ENCODE measurements at regions not wholly inside any gene's neighbourhood (a gene's known extent, or its start where the extent isn't known, plus 50 kb on each side); places are given as distances from the start of the nearest gene placed in this dataset.
A peak's percentile ranks its signal among the peaks of the same experiment; 100 is the strongest.
"Not testable (repeated sequence)": the region's sequence is repeated elsewhere in the genome, so short reads cannot be mapped to it uniquely, and the experiment has no call there.

DNA sequence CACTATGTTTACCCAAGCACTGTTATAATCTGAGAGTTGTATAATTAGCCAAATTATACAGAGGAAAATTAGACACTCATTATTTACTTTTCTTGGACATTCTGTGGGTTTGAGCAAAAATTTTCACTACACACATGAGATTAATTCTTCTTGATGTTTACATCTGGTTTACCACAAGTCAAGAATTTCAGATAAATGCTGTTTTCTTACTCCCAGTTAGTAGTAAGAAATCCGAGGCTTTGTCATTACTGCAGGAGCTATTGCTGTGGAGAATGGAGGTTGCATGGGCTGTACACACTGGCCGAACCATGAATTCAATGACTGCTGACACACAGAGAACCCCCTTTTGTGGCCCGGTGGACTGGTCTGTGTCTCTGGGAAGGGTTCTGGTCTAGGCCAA is 207.7 kb upstream of the CFAP20DC start:
- DNase-seq (ENCODE audit: low spot score), result no peak

GRCh38 chr3:59256230-59256629 is 206.4 kb upstream of the CFAP20DC start:
- DNase-seq (ENCODE audit: low spot score), result no peak

DNA sequence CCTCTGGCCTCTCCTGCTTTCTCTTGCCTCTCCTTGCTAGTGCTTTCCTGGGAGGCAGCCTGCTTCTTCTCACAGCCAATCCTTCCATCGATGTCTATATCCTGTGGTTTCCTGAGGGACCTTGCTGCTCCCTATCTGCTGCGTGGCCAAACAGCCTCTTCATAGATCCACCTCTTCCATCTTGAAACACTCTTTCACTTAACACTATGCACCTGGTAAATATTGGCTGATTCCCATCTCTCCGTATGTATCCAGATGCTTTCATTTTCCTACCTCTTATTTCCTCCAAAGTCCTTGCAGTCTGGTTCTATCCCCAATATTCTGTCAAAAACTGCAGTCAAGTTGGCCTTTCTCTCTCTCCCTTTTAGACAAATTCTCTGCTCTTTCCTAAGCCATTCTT is 205.2 kb upstream of the CFAP20DC start:
- no peak for DNase-seq (ENCODE audit: low spot score)

GRCh38 chr3:59254433-59254832 is 204.6 kb upstream of the CFAP20DC start:
- DNase-seq (ENCODE audit: low spot score), result no peak

- DNase-seq (ENCODE audit: low spot score), result no peak
Measured at GRCh38 chr3:59253523-59253922, 203.7 kb upstream of the CFAP20DC start.

GRCh38 chr3:59251869-59252268 is 202.0 kb upstream of the CFAP20DC start:
- DNase-seq (ENCODE audit: low spot score), result peak; percentile 52

DNA sequence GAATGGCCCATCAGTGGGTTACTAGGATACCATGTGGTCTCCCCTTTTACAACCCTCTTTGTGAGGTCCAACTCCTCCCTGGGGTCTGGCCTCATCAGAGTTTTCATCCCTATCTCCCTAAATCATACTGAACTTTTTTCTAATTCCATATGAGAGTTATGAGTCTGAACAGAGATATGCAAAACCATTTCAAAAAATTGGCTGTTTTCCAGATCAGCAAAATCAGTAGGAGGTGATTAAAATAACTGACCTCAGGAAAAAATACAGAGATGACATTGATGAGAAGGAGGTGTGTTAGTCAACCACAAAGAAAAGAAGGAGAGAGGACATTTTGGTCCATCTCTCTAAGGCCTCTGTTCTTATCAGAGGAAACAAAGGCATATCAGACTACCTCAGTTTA is 200.8 kb upstream of the CFAP20DC start:
- peak; percentile 21 for DNase-seq (ENCODE audit: low spot score)

- no peak for DNase-seq (ENCODE audit: low spot score)
Measured at GRCh38 chr3:59249698-59250361, 200.0 kb upstream of the CFAP20DC start.

- DNase-seq (ENCODE audit: low spot score), result no peak
Measured at GRCh38 chr3:59249004-59249403, 199.2 kb upstream of the CFAP20DC start.

GRCh38 chr3:59247402-59247841 is 197.6 kb upstream of the CFAP20DC start:
- DNase-seq (ENCODE audit: low spot score), result no peak

- no peak for DNase-seq (ENCODE audit: low spot score)
Measured at GRCh38 chr3:59246719-59247401, 197.0 kb upstream of the CFAP20DC start.

GRCh38 chr3:59245859-59246501 is 196.2 kb upstream of the CFAP20DC start:
- peak; percentile 43 for DNase-seq (ENCODE audit: low spot score)

- DNase-seq (ENCODE audit: low spot score), result peak; percentile 52
Measured at GRCh38 chr3:59245300-59245858, 195.6 kb upstream of the CFAP20DC start.

DNA sequence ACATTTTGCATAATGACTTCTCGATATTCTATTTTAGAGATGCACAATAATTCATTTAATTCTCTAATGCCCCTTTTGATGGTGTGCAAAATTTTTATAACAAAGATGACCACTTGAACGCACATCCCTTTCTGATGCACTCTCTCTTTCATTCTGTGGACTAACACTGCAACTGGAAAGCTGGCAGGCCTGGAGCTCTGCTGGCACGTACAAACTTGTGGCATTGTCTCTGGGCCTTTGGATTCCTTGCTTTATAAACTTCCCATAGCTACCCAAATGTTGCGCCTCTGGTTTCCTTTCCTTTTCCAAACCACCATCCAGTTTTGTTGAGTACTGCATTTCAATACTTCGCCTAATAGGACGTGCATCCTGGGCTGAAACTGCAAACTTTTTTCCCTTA is 194.5 kb upstream of the CFAP20DC start:
- DNase-seq (ENCODE audit: low spot score), result no peak

DNA sequence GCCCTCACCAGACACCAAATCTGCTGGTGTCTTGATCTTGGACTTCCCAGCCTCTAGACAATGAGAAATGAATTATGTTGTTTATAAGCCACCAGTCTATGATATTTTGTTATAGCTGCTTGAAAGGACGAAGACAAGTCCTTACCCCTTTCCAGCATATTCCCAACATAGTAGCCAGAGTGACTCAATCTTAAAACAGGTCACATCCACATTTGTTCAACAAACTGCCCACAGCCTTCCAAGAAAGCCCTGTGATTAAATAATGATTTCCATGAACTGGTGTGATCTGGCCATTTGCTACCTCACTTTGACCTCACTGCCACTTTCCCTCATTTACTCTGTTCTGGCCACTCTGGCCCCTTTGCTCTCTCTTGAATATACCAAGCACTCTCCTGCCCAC is 193.7 kb upstream of the CFAP20DC start:
- no peak for DNase-seq (ENCODE audit: low spot score)

- no peak for DNase-seq (ENCODE audit: low spot score)
Measured at GRCh38 chr3:59240666-59241255, 190.9 kb upstream of the CFAP20DC start.

DNA sequence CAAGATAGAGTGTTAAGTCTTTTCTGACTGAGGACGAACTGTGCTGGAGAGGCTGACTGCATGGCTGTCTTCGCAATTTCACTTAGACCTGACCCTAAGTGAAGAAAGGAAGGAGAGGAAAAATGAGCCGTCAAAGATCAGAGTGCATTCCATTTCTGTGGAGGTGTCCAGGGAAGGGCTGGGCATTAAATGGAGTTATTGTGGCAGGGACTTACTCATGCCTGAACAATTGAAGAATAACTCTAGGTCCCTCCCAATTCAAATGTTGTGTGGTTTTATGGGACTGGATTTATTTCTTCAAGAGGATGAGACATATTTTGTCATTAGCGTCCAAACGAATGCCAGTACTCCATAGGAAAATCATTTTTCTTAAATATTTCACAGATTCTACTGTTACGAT is 187.3 kb upstream of the CFAP20DC start:
- DNase-seq (ENCODE audit: low spot score), result no peak

DNA sequence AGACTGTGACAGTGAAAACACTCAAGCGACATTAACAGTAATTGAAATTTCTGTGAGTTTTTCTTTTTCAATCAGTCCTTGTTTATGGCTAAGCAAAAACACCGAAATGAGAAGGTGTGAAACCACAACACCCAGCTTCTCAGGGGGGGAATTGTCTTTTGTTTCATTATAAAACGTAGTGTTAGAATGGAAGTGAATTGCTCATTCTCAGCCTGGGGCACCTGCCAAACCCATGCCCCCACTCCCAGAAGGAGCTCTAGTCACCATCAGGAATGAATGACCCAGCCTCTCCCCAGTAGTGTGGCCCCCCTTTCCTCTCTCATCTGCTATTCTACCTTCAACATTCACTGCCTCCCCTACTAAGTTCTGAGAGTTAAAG is 185.8 kb upstream of the CFAP20DC start:
- DNase-seq (ENCODE audit: low spot score), result no peak

- no peak for DNase-seq (ENCODE audit: low spot score)
Measured at GRCh38 chr3:59234884-59235633, 185.2 kb upstream of the CFAP20DC start.

DNA sequence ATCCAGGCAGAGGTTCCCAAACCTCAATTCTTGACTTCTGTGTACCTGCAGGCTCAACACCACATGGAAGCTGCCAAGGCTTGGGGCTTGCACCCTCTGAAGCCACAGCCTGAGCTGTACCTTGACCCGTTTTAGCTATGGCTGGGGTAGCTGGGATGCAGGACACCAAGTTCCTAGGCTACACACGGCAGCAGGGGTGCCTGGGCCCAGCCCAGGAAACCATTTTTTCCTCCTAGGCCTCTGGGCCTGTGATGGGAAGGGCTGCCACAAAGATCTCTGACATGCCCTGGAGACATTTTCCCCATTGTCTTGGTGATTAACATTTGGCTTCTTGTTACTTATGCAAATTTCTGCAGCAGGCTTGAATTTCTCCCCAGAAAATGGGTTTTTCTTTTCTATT is 180.6 kb upstream of the CFAP20DC start:
- DNase-seq (ENCODE audit: low spot score), result not testable (repeated sequence)

GRCh38 chr3:59213860-59214259 is 164.0 kb upstream of the CFAP20DC start:
- DNase-seq (ENCODE audit: low spot score), result no peak
